H9 (cell line): ENCODE measurements at regions not wholly inside any gene's neighbourhood (a gene's known extent, or its start where the extent isn't known, plus 50 kb on each side); places are given as distances from the start of the nearest gene placed in this dataset.

Source experiments
- DNase-seq: peaks from one replicate; pipeline ENCODE4 v3.0.0-alpha.2; 2017
- H2AFZ ChIP-seq: one replicate; pipeline ENCODE4 v1.6.1; 2013; ENCODE audit warnings: mild to moderate bottlenecking, low read length, control low read depth, moderate library complexity
- H2AK5ac ChIP-seq: 2 replicates; pipeline ENCODE4 v1.6.1; 2013; ENCODE audit warnings: low read length, control low read depth, mixed read lengths; ENCODE audit not compliant: insufficient read length
- H2BK120ac ChIP-seq: one replicate; pipeline ENCODE4 v1.6.1; 2013; ENCODE audit warnings: low read depth, mild to moderate bottlenecking, low read length, control low read depth, inconsistent platforms; ENCODE audit not compliant: poor library complexity, severe bottlenecking
- H2BK12ac ChIP-seq: 2 replicates; pipeline ENCODE4 v1.6.1; 2013; ENCODE audit warnings: low read length, control low read depth, mixed read lengths, low read depth; ENCODE audit not compliant: insufficient read length
- H2BK15ac ChIP-seq: 2 replicates; pipeline ENCODE4 v1.6.1; 2013; ENCODE audit warnings: low read depth, low read length, control low read depth
- H2BK20ac ChIP-seq: one replicate; pipeline ENCODE4 v1.6.1; 2013; ENCODE audit warnings: low read depth, mild to moderate bottlenecking, low read length, control low read depth, inconsistent platforms; ENCODE audit not compliant: poor library complexity, severe bottlenecking
- H2BK5ac ChIP-seq: 2 replicates; pipeline ENCODE4 v1.6.1; 2013; ENCODE audit warnings: low read length, control low read depth, mixed read lengths; ENCODE audit not compliant: insufficient read length
- H3K14ac ChIP-seq: 2 replicates; pipeline ENCODE4 v1.6.1; 2013; ENCODE audit warnings: low read length, control low read depth; ENCODE audit not compliant: insufficient read depth
- H3K18ac ChIP-seq: 2 replicates; pipeline ENCODE4 v1.6.1; 2013; ENCODE audit warnings: low read depth, mild to moderate bottlenecking, mixed read lengths, low read length, control low read depth; ENCODE audit not compliant: insufficient read length
- H3K23ac ChIP-seq: 2 replicates; pipeline ENCODE4 v1.6.1; 2013; ENCODE audit warnings: low read length, control low read depth, mixed read lengths, low read depth; ENCODE audit not compliant: insufficient read length
- H3K23me2 ChIP-seq: 2 replicates; pipeline ENCODE4 v1.6.1; 2013; ENCODE audit warnings: low read depth, mild to moderate bottlenecking, mixed read lengths, low read length, control low read depth; ENCODE audit not compliant: insufficient read length, poor library complexity, severe bottlenecking
- H3K27ac ChIP-seq: 2 replicates; pipeline ENCODE4 v1.5.1; 2013; ENCODE audit warnings: low read length, control low read depth, mixed read lengths, low read depth; ENCODE audit not compliant: insufficient read length
- H3K27me3 ChIP-seq: 2 replicates; pipeline ENCODE4 v1.6.1; 2013; ENCODE audit warnings: low read length, control low read depth, inconsistent platforms; ENCODE audit not compliant: insufficient read depth
- H3K4ac ChIP-seq: 2 replicates; pipeline ENCODE4 v1.6.1; 2013; ENCODE audit warnings: low read depth, mild to moderate bottlenecking, control low read depth, inconsistent platforms, low read length, moderate library complexity
- H3K4me1 ChIP-seq: 2 replicates; pipeline ENCODE4 v1.6.1; 2013; ENCODE audit warnings: low read length, control low read depth, inconsistent platforms; ENCODE audit not compliant: insufficient read depth
- H3K4me2 ChIP-seq: 2 replicates; pipeline ENCODE4 v1.6.1; 2013; ENCODE audit warnings: low read length, control low read depth, mixed read lengths; ENCODE audit not compliant: insufficient read length, insufficient read depth
- H3K56ac ChIP-seq: 2 replicates; pipeline ENCODE4 v1.6.1; 2013; ENCODE audit warnings: low read depth, mild to moderate bottlenecking, mixed read lengths, low read length, control low read depth; ENCODE audit not compliant: insufficient read length
- H3K79me1 ChIP-seq: 2 replicates; pipeline ENCODE4 v1.6.1; 2013; ENCODE audit warnings: low read depth, mild to moderate bottlenecking, moderate library complexity, low read length, control low read depth, inconsistent platforms; ENCODE audit not compliant: insufficient read depth, poor library complexity, severe bottlenecking
- H3K79me2 ChIP-seq: 2 replicates; pipeline ENCODE4 v1.6.1; 2013; ENCODE audit warnings: low read length, control low read depth, inconsistent platforms; ENCODE audit not compliant: insufficient read depth
- H3K9ac ChIP-seq: 2 replicates; pipeline ENCODE4 v1.6.1; 2013; ENCODE audit warnings: low read length, control low read depth, mixed read lengths; ENCODE audit not compliant: insufficient read length; ENCODE audit errors: extremely low read depth
- H3K9me3 ChIP-seq: one replicate; pipeline ENCODE4 v1.6.1; 2013; ENCODE audit warnings: low read depth, low read length, inconsistent platforms; ENCODE audit not compliant: control insufficient read depth
- H3T11ph ChIP-seq: one replicate; pipeline ENCODE4 v1.6.1; 2013; ENCODE audit warnings: mild to moderate bottlenecking, low read length, control low read depth, inconsistent platforms
- H4K20me1 ChIP-seq: one replicate; pipeline ENCODE4 v1.6.1; 2013; ENCODE audit not compliant: control insufficient read depth, insufficient read length, insufficient read depth
- H4K5ac ChIP-seq: 2 replicates; pipeline ENCODE4 v1.6.1; 2013; ENCODE audit warnings: low read depth, mild to moderate bottlenecking, mixed read lengths, low read length, control low read depth; ENCODE audit not compliant: insufficient read length
- H4K8ac ChIP-seq: replicated peaks from 2 replicates; pipeline ENCODE4 v1.6.1; 2013; ENCODE audit warnings: low read length, control low read depth, mixed read lengths, low read depth; ENCODE audit not compliant: insufficient read length
- H4K91ac ChIP-seq: 2 replicates; pipeline ENCODE4 v1.6.1; 2013; ENCODE audit warnings: low read depth, mild to moderate bottlenecking, moderate library complexity, mixed read lengths, low read length, control low read depth; ENCODE audit not compliant: insufficient read length
- H3K27ac Mint-ChIP-seq, 3 experiments: 2 replicates in 2 of 3; 3 replicates in 1 of 3; pipeline ENCODE4 v1.8.0; 2020 to 2021; ENCODE audit warnings: mixed read lengths in 3 of 3, mild to moderate bottlenecking in 1 of 3, moderate library complexity in 1 of 3
- H3K27me3 Mint-ChIP-seq: 2 replicates; pipeline ENCODE4 v1.8.0; 2021; ENCODE audit warnings: low read depth, mild to moderate bottlenecking, moderate library complexity, mixed read lengths
- H3K36me3 Mint-ChIP-seq, 3 experiments: 2 replicates in 2 of 3; 3 replicates in 1 of 3; pipeline ENCODE4 v1.8.0; 2020 to 2021; ENCODE audit warnings: low read depth in 3 of 3, mixed read lengths in 3 of 3; ENCODE audit not compliant: insufficient read depth in 1 of 3
- H3K4me1 Mint-ChIP-seq, 2 experiments: 2 replicates each; pipeline ENCODE4 v1.8.0; 2020; ENCODE audit warnings: mixed read lengths in 2 of 2
- H3K4me3 Mint-ChIP-seq, 2 experiments: 2 replicates in 1 of 2; 3 replicates in 1 of 2; pipeline ENCODE4 v1.8.0; 2020 to 2021; ENCODE audit warnings: mild to moderate bottlenecking in 2 of 2, mixed read lengths in 2 of 2, moderate library complexity in 1 of 2
- H3K9me3 Mint-ChIP-seq, 2 experiments: 2 replicates in 1 of 2; 3 replicates in 1 of 2; pipeline ENCODE4 v1.8.0; 2020; ENCODE audit warnings: mild to moderate bottlenecking in 2 of 2, mixed read lengths in 2 of 2, moderate library complexity in 1 of 2
- WGBS: extraction: QIAGEN DNeasy Blood & Tissue Kit; methylation state at CpG from one replicate; pipeline ENCODE4 v1.1.7; 2013; ENCODE audit warnings: missing lambda C conversion rate, low lambda C conversion rate, mixed read lengths; ENCODE audit not compliant: insufficient read length; ENCODE audit errors: extremely low coverage; 5-methylcytosine and 5-hydroxymethylcytosine counted together
- TF ChIP-seq, protein P1 (sequence below): fragments of 200-600 bp; sonication (generic); conservative IDR thresholded peaks from 3 replicates; pipeline ENCODE4 v1.8.0; 2021; ENCODE audit warnings: antibody characterized with exemption, mild to moderate bottlenecking

DNA sequence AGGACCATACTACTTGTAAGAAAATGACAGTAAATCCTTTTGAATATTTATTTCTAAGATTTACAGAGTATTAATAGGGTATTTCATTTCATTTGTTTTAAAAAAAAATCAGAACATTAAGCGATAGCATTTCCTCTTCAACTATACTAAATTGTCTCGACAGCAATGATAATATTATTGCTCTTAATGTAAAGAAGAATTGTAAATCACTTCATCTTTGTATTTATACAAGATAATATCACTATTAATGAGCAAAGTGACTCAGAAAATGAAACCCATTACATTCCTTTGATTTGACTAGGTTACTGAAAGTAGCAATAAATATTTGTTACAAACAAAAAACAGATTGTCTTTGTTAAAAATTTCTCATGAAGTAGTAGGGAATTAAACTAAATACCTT is 131.1 kb upstream of the CNTN4 start:
- H3K9me3 Mint-ChIP-seq: no peaks in the 10 kb centered on the region
- no peaks in the 10 kb centered on the region for H3K27me3 Mint-ChIP-seq
- Histone ChIP-seq H3K9ac (no peak overlapping the region), H4K91ac (no peak overlapping the region), H2BK5ac (no peak overlapping the region), H3K9me3 (no peaks in the 10 kb centered on the region), H2BK120ac (no peak overlapping the region), H2AK5ac (no peak overlapping the region), H2BK20ac (no peak overlapping the region), H4K8ac (no peak overlapping the region), H3K4me1 (no peaks in the 10 kb centered on the region), H3K4me2 (no peak overlapping the region), H3K56ac (no peak overlapping the region), H3K27ac (no peak overlapping the region), H3K18ac (no peak overlapping the region), H3K23ac (no peak overlapping the region), H3K79me2 (no peaks in the 10 kb centered on the region), H3K23me2 (no peaks in the 10 kb centered on the region), H3K14ac (no peak overlapping the region), H2BK15ac (no peak overlapping the region), H2BK12ac (no peak overlapping the region), H3K27me3 (no peaks in the 10 kb centered on the region), H4K20me1 (no peaks in the 10 kb centered on the region), H2AFZ (no peak overlapping the region), H3K79me1 (no peaks in the 10 kb centered on the region), H4K5ac (no peak overlapping the region), H3T11ph (no peak overlapping the region), H3K4ac (no peak overlapping the region)
- H3K4me1 Mint-ChIP-seq: peaks cover 9 to 16% of the 10 kb centered on the region in 2 experiments
- no peak overlapping the region for H3K27ac Mint-ChIP-seq
- no peak for DNase-seq
- no peaks in the 10 kb centered on the region for H3K36me3 Mint-ChIP-seq
- TF ChIP-seq, protein P1, sequence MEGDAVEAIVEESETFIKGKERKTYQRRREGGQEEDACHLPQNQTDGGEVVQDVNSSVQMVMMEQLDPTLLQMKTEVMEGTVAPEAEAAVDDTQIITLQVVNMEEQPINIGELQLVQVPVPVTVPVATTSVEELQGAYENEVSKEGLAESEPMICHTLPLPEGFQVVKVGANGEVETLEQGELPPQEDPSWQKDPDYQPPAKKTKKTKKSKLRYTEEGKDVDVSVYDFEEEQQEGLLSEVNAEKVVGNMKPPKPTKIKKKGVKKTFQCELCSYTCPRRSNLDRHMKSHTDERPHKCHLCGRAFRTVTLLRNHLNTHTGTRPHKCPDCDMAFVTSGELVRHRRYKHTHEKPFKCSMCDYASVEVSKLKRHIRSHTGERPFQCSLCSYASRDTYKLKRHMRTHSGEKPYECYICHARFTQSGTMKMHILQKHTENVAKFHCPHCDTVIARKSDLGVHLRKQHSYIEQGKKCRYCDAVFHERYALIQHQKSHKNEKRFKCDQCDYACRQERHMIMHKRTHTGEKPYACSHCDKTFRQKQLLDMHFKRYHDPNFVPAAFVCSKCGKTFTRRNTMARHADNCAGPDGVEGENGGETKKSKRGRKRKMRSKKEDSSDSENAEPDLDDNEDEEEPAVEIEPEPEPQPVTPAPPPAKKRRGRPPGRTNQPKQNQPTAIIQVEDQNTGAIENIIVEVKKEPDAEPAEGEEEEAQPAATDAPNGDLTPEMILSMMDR: no peak
- H3K4me3 Mint-ChIP-seq: no peak overlapping the region
- WGBS: no CpG with 5 or more reads among the region's 2 CpGs
